KMS-11 (cell line): ENCODE measurements at regions not wholly inside any gene's neighbourhood (a gene's known extent, or its start where the extent isn't known, plus 50 kb on each side); places are given as distances from the start of the nearest gene placed in this dataset.
"Not testable (repeated sequence)": the region's sequence is repeated elsewhere in the genome, so short reads cannot be mapped to it uniquely, and the experiment has no call there.

Experiments used
- H2AFZ ChIP-seq: fragments of 200-600 bp; sonication (generic); 2 replicates; pipeline ENCODE4 v1.6.1; 2016; ENCODE audit warnings: antibody characterized with exemption, mixed run types, low read depth
- H3K27ac ChIP-seq: fragments of 200-600 bp; sonication (generic); 2 replicates; pipeline ENCODE4 v1.6.1; 2016; ENCODE audit warnings: mild to moderate bottlenecking, mixed run types
- H3K27me3 ChIP-seq: fragments of 200-600 bp; sonication (generic); 2 replicates; pipeline ENCODE4 v1.6.1; 2017; ENCODE audit warnings: mild to moderate bottlenecking, low read depth, mixed run types, moderate library complexity; ENCODE audit not compliant: insufficient read depth
- H3K36me3 ChIP-seq: fragments of 200-600 bp; sonication (generic); 2 replicates; pipeline ENCODE4 v1.6.1; 2017; ENCODE audit warnings: mild to moderate bottlenecking, mixed run types; ENCODE audit not compliant: insufficient read depth
- H3K4me1 ChIP-seq: fragments of 200-600 bp; sonication (generic); 2 replicates; pipeline ENCODE4 v1.6.1; 2016; ENCODE audit warnings: mild to moderate bottlenecking, low read depth, mixed run types; ENCODE audit not compliant: poor library complexity, severe bottlenecking
- H3K4me2 ChIP-seq: fragments of 200-600 bp; sonication (generic); 2 replicates; pipeline ENCODE4 v1.7.0; 2016; ENCODE audit warnings: mild to moderate bottlenecking, mixed run types
- H3K4me3 ChIP-seq: fragments of 200-600 bp; sonication (generic); IDR thresholded peaks from 2 replicates; pipeline ENCODE4 v1.6.1; 2017; ENCODE audit warnings: low read depth, low read length, mixed read lengths; ENCODE audit not compliant: insufficient read depth
- H3K79me2 ChIP-seq: fragments of 200-600 bp; sonication (generic); 2 replicates; pipeline ENCODE4 v1.6.1; 2016; ENCODE audit warnings: low read depth, mixed run types; ENCODE audit not compliant: insufficient read depth
- H3K9ac ChIP-seq: fragments of 200-600 bp; sonication (generic); 2 replicates; pipeline ENCODE4 v1.6.1; 2016; ENCODE audit warnings: mild to moderate bottlenecking, mixed run types
- H4K20me1 ChIP-seq: fragments of 200-600 bp; sonication (generic); 2 replicates; pipeline ENCODE4 v1.6.1; 2016; ENCODE audit warnings: mild to moderate bottlenecking, mixed run types; ENCODE audit not compliant: insufficient read depth
- TF ChIP-seq, protein P1 (sequence below): fragments of 200-600 bp; sonication (generic); conservative IDR thresholded peaks from 2 replicates; pipeline ENCODE4 v1.6.1; 2017; ENCODE audit warnings: low read depth, mild to moderate bottlenecking, antibody characterized with exemption, low read length, moderate library complexity, mixed read lengths

GRCh38 chr9:110029956-110030480 is 177.9 kb downstream of the C9orf152 start:
- no peaks in the 10 kb centered on the region for H3K79me2 ChIP-seq
- no peaks in the 10 kb centered on the region for H3K36me3 ChIP-seq
- H3K27me3 ChIP-seq: no peaks in the 10 kb centered on the region
- TF ChIP-seq, protein P1, sequence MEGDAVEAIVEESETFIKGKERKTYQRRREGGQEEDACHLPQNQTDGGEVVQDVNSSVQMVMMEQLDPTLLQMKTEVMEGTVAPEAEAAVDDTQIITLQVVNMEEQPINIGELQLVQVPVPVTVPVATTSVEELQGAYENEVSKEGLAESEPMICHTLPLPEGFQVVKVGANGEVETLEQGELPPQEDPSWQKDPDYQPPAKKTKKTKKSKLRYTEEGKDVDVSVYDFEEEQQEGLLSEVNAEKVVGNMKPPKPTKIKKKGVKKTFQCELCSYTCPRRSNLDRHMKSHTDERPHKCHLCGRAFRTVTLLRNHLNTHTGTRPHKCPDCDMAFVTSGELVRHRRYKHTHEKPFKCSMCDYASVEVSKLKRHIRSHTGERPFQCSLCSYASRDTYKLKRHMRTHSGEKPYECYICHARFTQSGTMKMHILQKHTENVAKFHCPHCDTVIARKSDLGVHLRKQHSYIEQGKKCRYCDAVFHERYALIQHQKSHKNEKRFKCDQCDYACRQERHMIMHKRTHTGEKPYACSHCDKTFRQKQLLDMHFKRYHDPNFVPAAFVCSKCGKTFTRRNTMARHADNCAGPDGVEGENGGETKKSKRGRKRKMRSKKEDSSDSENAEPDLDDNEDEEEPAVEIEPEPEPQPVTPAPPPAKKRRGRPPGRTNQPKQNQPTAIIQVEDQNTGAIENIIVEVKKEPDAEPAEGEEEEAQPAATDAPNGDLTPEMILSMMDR: no peak
- H3K4me1 ChIP-seq: no peaks in the 10 kb centered on the region
- H3K9ac ChIP-seq: no peak overlapping the region
- H2AFZ ChIP-seq: no peak overlapping the region
- H3K4me2 ChIP-seq: no peak overlapping the region
- H3K27ac ChIP-seq: no peak overlapping the region
- H4K20me1 ChIP-seq: no peaks in the 10 kb centered on the region
- H3K4me3 ChIP-seq: no peak overlapping the region

DNA sequence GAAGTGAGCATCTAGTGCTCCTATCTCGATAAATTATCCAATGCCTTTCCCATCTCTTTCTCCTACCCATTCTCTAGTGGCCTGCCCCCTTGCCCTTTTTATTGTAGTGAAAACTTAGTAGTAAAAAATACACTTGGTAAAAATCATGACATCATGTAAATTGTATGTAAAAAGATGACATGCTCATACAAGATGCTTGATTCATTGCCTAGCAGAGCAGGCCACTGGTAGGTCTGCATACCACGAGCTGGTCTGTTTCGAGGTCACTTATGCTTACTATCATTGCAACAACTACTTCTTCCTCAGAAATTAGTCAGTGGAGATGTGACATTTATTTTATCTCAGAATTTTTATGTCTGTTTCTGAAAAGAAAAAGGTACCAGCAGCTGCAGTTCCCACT is 177.3 kb downstream of the C9orf152 start:
- Histone ChIP-seq H2AFZ (no peak overlapping the region), H3K79me2 (no peaks in the 10 kb centered on the region), H4K20me1 (no peaks in the 10 kb centered on the region), H3K9ac (no peak overlapping the region), H3K4me3 (no peak overlapping the region), H3K4me1 (no peaks in the 10 kb centered on the region), H3K4me2 (no peak overlapping the region), H3K36me3 (no peaks in the 10 kb centered on the region), H3K27ac (no peak overlapping the region), H3K27me3 (no peaks in the 10 kb centered on the region)
- TF ChIP-seq, protein P1: no peak

DNA sequence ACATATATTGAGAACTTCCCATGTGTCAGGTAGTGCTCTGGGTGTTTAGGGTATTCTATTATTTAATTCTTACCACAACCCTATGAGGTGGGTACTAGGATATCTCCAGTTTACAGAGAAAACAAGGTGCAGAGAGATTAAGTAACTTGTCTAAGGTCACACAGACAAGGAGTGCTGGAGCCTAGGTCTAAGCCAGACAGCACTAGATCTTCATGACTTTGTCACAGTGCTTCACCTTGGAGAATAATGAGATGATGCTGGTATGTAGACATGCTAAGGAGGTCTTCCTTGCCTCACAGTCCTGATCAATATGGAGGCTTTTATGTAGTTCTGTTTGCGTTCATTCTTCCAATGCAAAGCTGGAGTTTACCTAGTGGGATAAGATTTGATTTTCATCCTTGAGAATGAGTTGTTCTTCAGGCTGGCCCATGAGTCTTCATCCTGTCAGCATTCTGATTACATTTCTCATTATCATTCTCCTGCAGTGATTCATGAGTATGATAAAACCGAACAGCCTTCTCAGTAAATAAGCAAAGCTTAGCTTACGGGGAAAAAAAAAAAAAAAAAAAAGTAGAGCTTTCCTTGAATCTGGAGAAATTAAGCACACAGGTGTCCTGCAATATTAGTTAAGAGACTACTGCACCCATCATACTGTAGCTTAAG is 176.3 kb downstream of the C9orf152 start:
- no peak overlapping the region for H3K27ac ChIP-seq
- no peaks in the 10 kb centered on the region for H3K4me1 ChIP-seq
- H4K20me1 ChIP-seq: no peaks in the 10 kb centered on the region
- H3K9ac ChIP-seq: no peak overlapping the region
- no peak overlapping the region for H3K4me3 ChIP-seq
- no peak overlapping the region for H2AFZ ChIP-seq
- no peaks in the 10 kb centered on the region for H3K36me3 ChIP-seq
- TF ChIP-seq, protein P1: no peak
- H3K79me2 ChIP-seq: no peaks in the 10 kb centered on the region
- H3K4me2 ChIP-seq: no peak overlapping the region
- no peaks in the 10 kb centered on the region for H3K27me3 ChIP-seq

DNA sequence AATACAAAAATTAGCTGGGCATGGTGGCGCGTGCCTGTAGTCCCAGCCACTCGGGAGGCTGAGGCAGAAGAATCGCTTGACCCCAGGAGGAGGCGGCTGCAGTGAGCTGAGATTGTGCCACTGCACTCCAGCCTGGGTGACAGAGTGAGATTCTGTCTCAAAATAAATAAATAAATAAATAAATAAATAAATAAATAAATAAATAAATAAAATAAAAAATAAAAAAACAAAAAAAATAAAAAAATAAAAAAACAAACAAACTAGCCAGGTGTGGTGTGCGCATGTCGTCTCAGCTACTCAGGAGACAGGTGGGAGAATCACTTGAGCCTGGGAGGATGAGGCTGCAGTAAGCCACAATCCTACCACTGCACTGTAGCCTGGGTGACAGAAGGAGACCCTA is 175.4 kb downstream of the C9orf152 start:
- H3K27me3 ChIP-seq, H2AFZ ChIP-seq, H3K4me2 ChIP-seq, H3K4me3 ChIP-seq, H4K20me1 ChIP-seq, H3K36me3 ChIP-seq, H3K9ac ChIP-seq, H3K79me2 ChIP-seq, H3K4me1 ChIP-seq, H3K27ac ChIP-seq: not testable (repeated sequence)

GRCh38 chr9:110033869-110034268 is 174.1 kb downstream of the C9orf152 start:
- H3K4me2 ChIP-seq: no peak overlapping the region
- H3K27ac ChIP-seq: no peak overlapping the region
- no peaks in the 10 kb centered on the region for H4K20me1 ChIP-seq
- H2AFZ ChIP-seq: no peak overlapping the region
- no peaks in the 10 kb centered on the region for H3K79me2 ChIP-seq
- H3K4me1 ChIP-seq: no peaks in the 10 kb centered on the region
- TF ChIP-seq, protein P1: no peak
- H3K4me3 ChIP-seq: no peak overlapping the region
- H3K36me3 ChIP-seq: no peaks in the 10 kb centered on the region
- H3K27me3 ChIP-seq: no peaks in the 10 kb centered on the region
- no peak overlapping the region for H3K9ac ChIP-seq
